Suppressor macrophage (primary cell): ENCODE measurements at regions not wholly inside any gene's neighbourhood (a gene's known extent, or its start where the extent isn't known, plus 50 kb on each side); places are given as distances from the start of the nearest gene placed in this dataset.
"Not testable (repeated sequence)": the region's sequence is repeated elsewhere in the genome, so short reads cannot be mapped to it uniquely, and the experiment has no call there.

Source experiments
- DNase-seq, 4 experiments: peaks; one replicate each; pipeline ENCODE4 v3.0.0-alpha.2; 2020 to 2022

- no peak for DNase-seq
Measured at GRCh38 chr5:135776457-135776856, 58.0 kb upstream of the SLC25A48 start.

- DNase-seq: no peak
Measured at GRCh38 chr5:135761746-135762145, 72.7 kb upstream of the SLC25A48 start.

- no peak for DNase-seq
Measured at GRCh38 chr5:135759149-135759784, 75.2 kb upstream of the SLC25A48 start.

- DNase-seq: no peak
Measured at GRCh38 chr5:135753990-135754389, 80.5 kb upstream of the SLC25A48 start.

GRCh38 chr5:135750506-135750905, 84.0 kb upstream of the SLC25A48 start:
- DNase-seq: peak in 1 of 4 experiments; percentile 18

GRCh38 chr5:135747824-135748223, 86.6 kb upstream of the SLC25A48 start:
- no peak for DNase-seq

- DNase-seq: no peak
Measured at GRCh38 chr5:135745897-135746500, 88.5 kb upstream of the SLC25A48 start.

- no peak for DNase-seq
Measured at GRCh38 chr5:135743705-135744411, 90.6 kb upstream of the SLC25A48 start.

GRCh38 chr5:135743181-135743580, 91.3 kb upstream of the SLC25A48 start:
- DNase-seq: no peak

GRCh38 chr5:135742240-135742639, 92.2 kb upstream of the SLC25A48 start:
- DNase-seq: not testable (repeated sequence)

GRCh38 chr5:135741040-135741439, 93.4 kb upstream of the SLC25A48 start:
- DNase-seq: no peak

- no peak for DNase-seq
Measured at GRCh38 chr5:135740475-135740874, 94.0 kb upstream of the SLC25A48 start.

- DNase-seq: peak; percentile 32 to 75 (median 52)
Measured at GRCh38 chr5:135739383-135739981, 95.0 kb upstream of the SLC25A48 start.

- DNase-seq: no peak
Measured at GRCh38 chr5:135738564-135738875, 95.9 kb upstream of the SLC25A48 start.

- DNase-seq: peak in 1 of 4 experiments; percentile 4
Measured at GRCh38 chr5:135737701-135738563, 96.5 kb upstream of the SLC25A48 start.

- DNase-seq: not testable (repeated sequence)
Measured at GRCh38 chr5:135736952-135737351, 97.5 kb upstream of the SLC25A48 start.

- DNase-seq: no peak
Measured at GRCh38 chr5:135735831-135736230, 98.6 kb upstream of the SLC25A48 start.

GRCh38 chr5:135734956-135735355, 99.5 kb upstream of the SLC25A48 start:
- not testable (repeated sequence) for DNase-seq

GRCh38 chr5:135731034-135731433, 103.4 kb upstream of the SLC25A48 start:
- not testable (repeated sequence) for DNase-seq

- DNase-seq: peak; percentile 31 to 53 (median 37)
Measured at GRCh38 chr5:135730161-135730560, 104.3 kb upstream of the SLC25A48 start.

- peak; percentile 23 to 66 (median 44) for DNase-seq
Measured at GRCh38 chr5:135729321-135729786, 105.1 kb upstream of the SLC25A48 start.

GRCh38 chr5:135724617-135725016, 109.8 kb upstream of the SLC25A48 start:
- DNase-seq: peak; percentile 23 to 79 (median 70)
